ENCODE measurements at regions not wholly inside any gene's neighbourhood (a gene's known extent, or its start where the extent isn't known, plus 50 kb on each side); places are given as distances from the start of the nearest gene placed in this dataset.

DNA sequence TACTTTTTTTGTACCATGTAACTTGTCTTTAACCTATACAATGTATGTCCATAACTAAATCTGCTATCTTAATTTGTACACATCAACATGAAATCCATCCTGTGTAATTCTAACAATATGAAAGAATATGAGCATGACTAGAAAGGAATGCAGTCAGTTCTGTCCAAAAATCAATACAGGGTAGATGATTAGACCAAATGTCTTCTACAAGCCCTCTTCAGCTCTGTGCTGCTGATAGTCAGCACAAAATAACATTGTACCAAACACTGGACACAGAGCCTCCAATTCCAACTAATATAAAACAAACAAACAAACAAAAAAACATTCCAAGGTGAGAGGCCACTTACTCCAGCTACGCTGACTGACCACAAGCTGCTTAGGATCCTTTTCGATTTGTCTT lies 301.4 kb upstream of the IRAK1BP1 start:
- 100% methylated on average over 1 of the region's 2 CpGs for WGBS (ENCODE audit: insufficient coverage)
- H3K27me3 ChIP-seq (replicated peaks in 2 of 5; ENCODE audit: control insufficient read depth in 4 of 5, insufficient read depth in 5 of 5, low read length in 4 of 5): no peaks in the 10 kb centered on the region
- DNase-seq: no peak
- no peaks in the 10 kb centered on the region for H3K36me3 ChIP-seq (ENCODE audit: control insufficient read depth in 4 of 4, insufficient read depth in 4 of 4, low read length in 3 of 4)
- ChIA-PET CTCF (no interaction called here), POLR2A (no interaction called here)
- no peaks in the 10 kb centered on the region for H3K9me3 ChIP-seq (ENCODE audit: control extremely low read depth in 1 of 5, control insufficient read depth in 4 of 5, insufficient read depth in 2 of 5, low read depth in 1 of 5, low read length in 4 of 5)
- H3K4me3 ChIP-seq (ENCODE audit: control insufficient read depth in 1 of 7, extremely low read depth in 1 of 7, insufficient read depth in 4 of 7, low read depth in 2 of 7, low read length in 6 of 7): no peak overlapping the region
- no peak overlapping the region for H3K27ac ChIP-seq (ENCODE audit: insufficient read depth in 1 of 2, low read depth in 1 of 2, low read length in 2 of 2, poor library complexity in 1 of 2, severe bottlenecking in 2 of 2)
- H3K4me1 ChIP-seq (ENCODE audit: control extremely low read depth in 1 of 4, control insufficient read depth in 4 of 4, insufficient read depth in 4 of 4, low read length in 3 of 4): no peaks in the 10 kb centered on the region

- Histone ChIP-seq H3K4me3 (ENCODE audit: control insufficient read depth in 1 of 7, extremely low read depth in 1 of 7, insufficient read depth in 4 of 7, low read depth in 2 of 7, low read length in 6 of 7) (no peak overlapping the region), H3K27me3 (replicated peaks in 2 of 5; ENCODE audit: control insufficient read depth in 4 of 5, insufficient read depth in 5 of 5, low read length in 4 of 5) (no peaks in the 10 kb centered on the region), H3K27ac (ENCODE audit: insufficient read depth in 1 of 2, low read depth in 1 of 2, low read length in 2 of 2, poor library complexity in 1 of 2, severe bottlenecking in 2 of 2) (no peak overlapping the region), H3K36me3 (ENCODE audit: control insufficient read depth in 4 of 4, insufficient read depth in 4 of 4, low read length in 3 of 4) (no peaks in the 10 kb centered on the region), H3K9me3 (ENCODE audit: control extremely low read depth in 1 of 5, control insufficient read depth in 4 of 5, insufficient read depth in 2 of 5, low read depth in 1 of 5, low read length in 4 of 5) (no peaks in the 10 kb centered on the region), H3K4me1 (ENCODE audit: control extremely low read depth in 1 of 4, control insufficient read depth in 4 of 4, insufficient read depth in 4 of 4, low read length in 3 of 4) (no peaks in the 10 kb centered on the region)
- no CpG with 5 or more reads among the region's 1 CpG for WGBS (ENCODE audit: insufficient coverage)
- no peak for DNase-seq
- POLR2A ChIA-PET: no interaction called here
- CTCF ChIA-PET: no interaction called here
These were observed 297.3 kb upstream of the IRAK1BP1 start for GRCh38 chr6:78570044-78570443.

DNA sequence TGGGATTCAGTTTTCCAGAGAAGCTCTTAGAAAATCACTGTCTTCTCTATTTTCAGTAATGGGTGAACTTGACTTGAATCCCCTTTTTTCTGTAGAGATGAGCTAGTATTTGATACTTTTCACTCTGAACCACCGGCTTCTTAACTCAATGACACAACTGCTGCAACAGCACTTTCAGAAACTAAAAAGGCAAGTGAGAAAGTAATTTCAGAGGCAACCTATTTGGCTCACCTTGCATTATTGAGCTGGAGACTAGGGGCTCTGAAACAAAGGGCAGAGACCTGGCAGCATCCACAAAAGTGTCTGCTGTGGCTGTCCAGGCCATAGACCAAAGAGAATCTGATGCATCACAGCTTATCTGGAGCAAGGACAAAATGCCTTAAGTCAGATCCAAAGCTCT lies 289.8 kb upstream of the IRAK1BP1 start:
- Histone ChIP-seq H3K27me3 (replicated peaks in 2 of 5; ENCODE audit: control insufficient read depth in 4 of 5, insufficient read depth in 5 of 5, low read length in 4 of 5) (no peaks in the 10 kb centered on the region), H3K9me3 (ENCODE audit: control extremely low read depth in 1 of 5, control insufficient read depth in 4 of 5, insufficient read depth in 2 of 5, low read depth in 1 of 5, low read length in 4 of 5) (no peaks in the 10 kb centered on the region), H3K4me3 (ENCODE audit: control insufficient read depth in 1 of 7, extremely low read depth in 1 of 7, insufficient read depth in 4 of 7, low read depth in 2 of 7, low read length in 6 of 7) (no peak overlapping the region), H3K4me1 (ENCODE audit: control extremely low read depth in 1 of 4, control insufficient read depth in 4 of 4, insufficient read depth in 4 of 4, low read length in 3 of 4) (no peaks in the 10 kb centered on the region), H3K27ac (ENCODE audit: insufficient read depth in 1 of 2, low read depth in 1 of 2, low read length in 2 of 2, poor library complexity in 1 of 2, severe bottlenecking in 2 of 2) (no peak overlapping the region), H3K36me3 (ENCODE audit: control insufficient read depth in 4 of 4, insufficient read depth in 4 of 4, low read length in 3 of 4) (no peaks in the 10 kb centered on the region)
- POLR2A ChIA-PET: no interaction called here
- no CpG with 5 or more reads among the region's 1 CpG for WGBS (ENCODE audit: insufficient coverage)
- CTCF ChIA-PET: no interaction called here
- no peak for DNase-seq

DNA sequence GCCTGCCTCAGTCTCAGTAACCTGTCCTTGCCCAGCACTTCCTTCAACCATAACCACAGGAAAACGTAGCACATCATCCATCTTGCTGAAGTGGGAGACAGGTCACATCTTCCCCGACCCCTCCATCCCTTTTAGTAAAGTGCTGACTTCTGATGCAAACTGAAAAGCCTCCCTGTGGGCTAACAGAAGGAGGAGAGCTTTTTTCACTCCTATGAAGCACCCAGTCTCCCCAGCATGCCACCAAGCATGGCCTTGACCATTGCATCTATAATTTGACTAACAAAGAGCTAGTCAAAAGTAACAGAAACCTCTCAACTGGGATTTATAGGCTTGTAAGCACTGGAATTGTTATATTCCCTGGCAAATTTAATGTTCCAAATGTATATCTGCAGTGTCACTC lies 288.9 kb upstream of the IRAK1BP1 start:
- Histone ChIP-seq H3K27ac (ENCODE audit: insufficient read depth in 1 of 2, low read depth in 1 of 2, low read length in 2 of 2, poor library complexity in 1 of 2, severe bottlenecking in 2 of 2) (no peak overlapping the region), H3K36me3 (ENCODE audit: control insufficient read depth in 4 of 4, insufficient read depth in 4 of 4, low read length in 3 of 4) (no peaks in the 10 kb centered on the region), H3K9me3 (ENCODE audit: control extremely low read depth in 1 of 5, control insufficient read depth in 4 of 5, insufficient read depth in 2 of 5, low read depth in 1 of 5, low read length in 4 of 5) (no peaks in the 10 kb centered on the region), H3K27me3 (replicated peaks in 2 of 5; ENCODE audit: control insufficient read depth in 4 of 5, insufficient read depth in 5 of 5, low read length in 4 of 5) (no peaks in the 10 kb centered on the region), H3K4me3 (ENCODE audit: control insufficient read depth in 1 of 7, extremely low read depth in 1 of 7, insufficient read depth in 4 of 7, low read depth in 2 of 7, low read length in 6 of 7) (no peak overlapping the region), H3K4me1 (ENCODE audit: control extremely low read depth in 1 of 4, control insufficient read depth in 4 of 4, insufficient read depth in 4 of 4, low read length in 3 of 4) (no peaks in the 10 kb centered on the region)
- DNase-seq: no peak
- ChIA-PET POLR2A (no interaction called here), CTCF (interaction anchor here (0.7 kb wide), 1 partner anchor 26 kb away, joined by 3 read pairs; no protein-coding TSS in a partner anchor)
- WGBS (ENCODE audit: insufficient coverage): no CpG with 5 or more reads among the region's 2 CpGs

- Histone ChIP-seq H3K4me1 (ENCODE audit: control extremely low read depth in 1 of 4, control insufficient read depth in 4 of 4, insufficient read depth in 4 of 4, low read length in 3 of 4) (no peaks in the 10 kb centered on the region), H3K27me3 (replicated peaks in 2 of 5; ENCODE audit: control insufficient read depth in 4 of 5, insufficient read depth in 5 of 5, low read length in 4 of 5) (no peaks in the 10 kb centered on the region), H3K36me3 (ENCODE audit: control insufficient read depth in 4 of 4, insufficient read depth in 4 of 4, low read length in 3 of 4) (no peaks in the 10 kb centered on the region), H3K9me3 (ENCODE audit: control extremely low read depth in 1 of 5, control insufficient read depth in 4 of 5, insufficient read depth in 2 of 5, low read depth in 1 of 5, low read length in 4 of 5) (no peaks in the 10 kb centered on the region), H3K4me3 (ENCODE audit: control insufficient read depth in 1 of 7, extremely low read depth in 1 of 7, insufficient read depth in 4 of 7, low read depth in 2 of 7, low read length in 6 of 7) (no peak overlapping the region), H3K27ac (ENCODE audit: insufficient read depth in 1 of 2, low read depth in 1 of 2, low read length in 2 of 2, poor library complexity in 1 of 2, severe bottlenecking in 2 of 2) (no peak overlapping the region)
- DNase-seq: no peak
- ChIA-PET POLR2A (no interaction called here), CTCF (no interaction called here)
- 71% methylated on average over 2 of the region's 2 CpGs for WGBS (ENCODE audit: insufficient coverage)
These were observed 286.4 kb upstream of the IRAK1BP1 start for GRCh38 chr6:78580923-78581322.

GRCh38 chr6:78583079-78583478 lies 284.3 kb upstream of the IRAK1BP1 start:
- Histone ChIP-seq H3K9me3 (ENCODE audit: control extremely low read depth in 1 of 5, control insufficient read depth in 4 of 5, insufficient read depth in 2 of 5, low read depth in 1 of 5, low read length in 4 of 5) (no peaks in the 10 kb centered on the region), H3K27me3 (replicated peaks in 2 of 5; ENCODE audit: control insufficient read depth in 4 of 5, insufficient read depth in 5 of 5, low read length in 4 of 5) (no peaks in the 10 kb centered on the region), H3K36me3 (ENCODE audit: control insufficient read depth in 4 of 4, insufficient read depth in 4 of 4, low read length in 3 of 4) (no peaks in the 10 kb centered on the region), H3K4me1 (ENCODE audit: control extremely low read depth in 1 of 4, control insufficient read depth in 4 of 4, insufficient read depth in 4 of 4, low read length in 3 of 4) (no peaks in the 10 kb centered on the region), H3K4me3 (ENCODE audit: control insufficient read depth in 1 of 7, extremely low read depth in 1 of 7, insufficient read depth in 4 of 7, low read depth in 2 of 7, low read length in 6 of 7) (no peak overlapping the region), H3K27ac (ENCODE audit: insufficient read depth in 1 of 2, low read depth in 1 of 2, low read length in 2 of 2, poor library complexity in 1 of 2, severe bottlenecking in 2 of 2) (no peak overlapping the region)
- 95% methylated on average over 3 of the region's 3 CpGs for WGBS (ENCODE audit: insufficient coverage)
- DNase-seq: no peak
- CTCF ChIA-PET: no interaction called here
- POLR2A ChIA-PET: no interaction called here

DNA sequence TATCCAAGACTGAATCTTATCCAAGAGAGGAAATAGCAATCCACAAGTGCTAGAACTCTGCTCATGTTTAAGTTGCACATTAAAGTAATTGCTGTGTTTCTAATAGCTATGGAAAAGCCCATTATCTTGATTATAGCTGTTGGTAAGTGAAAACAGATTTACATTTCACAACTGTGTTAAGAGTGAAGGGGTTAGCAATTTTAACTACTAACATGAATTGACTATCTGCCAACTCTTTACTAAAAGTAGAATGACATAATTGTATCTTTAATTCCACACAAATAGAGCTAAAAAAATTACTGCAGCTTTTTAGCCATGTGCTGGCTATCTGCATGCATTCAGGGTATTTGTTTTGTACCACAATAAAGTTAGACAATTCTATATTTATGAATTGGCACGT lies 277.9 kb upstream of the IRAK1BP1 start:
- H3K4me3 ChIP-seq (ENCODE audit: control insufficient read depth in 1 of 7, extremely low read depth in 1 of 7, insufficient read depth in 4 of 7, low read depth in 2 of 7, low read length in 6 of 7): no peak overlapping the region

More for the DNA sequence above, 277.9 kb upstream of the IRAK1BP1 start:
- Histone ChIP-seq H3K27ac (ENCODE audit: insufficient read depth in 1 of 2, low read depth in 1 of 2, low read length in 2 of 2, poor library complexity in 1 of 2, severe bottlenecking in 2 of 2) (no peak overlapping the region), H3K27me3 (replicated peaks in 2 of 5; ENCODE audit: control insufficient read depth in 4 of 5, insufficient read depth in 5 of 5, low read length in 4 of 5) (no peaks in the 10 kb centered on the region), H3K36me3 (ENCODE audit: control insufficient read depth in 4 of 4, insufficient read depth in 4 of 4, low read length in 3 of 4) (no peaks in the 10 kb centered on the region), H3K4me1 (ENCODE audit: control extremely low read depth in 1 of 4, control insufficient read depth in 4 of 4, insufficient read depth in 4 of 4, low read length in 3 of 4) (no peaks in the 10 kb centered on the region), H3K9me3 (ENCODE audit: control extremely low read depth in 1 of 5, control insufficient read depth in 4 of 5, insufficient read depth in 2 of 5, low read depth in 1 of 5, low read length in 4 of 5) (no peaks in the 10 kb centered on the region)
- no CpG with 5 or more reads among the region's 1 CpG for WGBS (ENCODE audit: insufficient coverage)
- ChIA-PET CTCF (no interaction called here), POLR2A (no interaction called here)
- no peak for DNase-seq

Measured in common myeloid progenitor, CD34-positive (primary cell).